ENCODE measurements at regions not wholly inside any gene's neighbourhood (a gene's known extent, or its start where the extent isn't known, plus 50 kb on each side); places are given as distances from the start of the nearest gene placed in this dataset.

DNA sequence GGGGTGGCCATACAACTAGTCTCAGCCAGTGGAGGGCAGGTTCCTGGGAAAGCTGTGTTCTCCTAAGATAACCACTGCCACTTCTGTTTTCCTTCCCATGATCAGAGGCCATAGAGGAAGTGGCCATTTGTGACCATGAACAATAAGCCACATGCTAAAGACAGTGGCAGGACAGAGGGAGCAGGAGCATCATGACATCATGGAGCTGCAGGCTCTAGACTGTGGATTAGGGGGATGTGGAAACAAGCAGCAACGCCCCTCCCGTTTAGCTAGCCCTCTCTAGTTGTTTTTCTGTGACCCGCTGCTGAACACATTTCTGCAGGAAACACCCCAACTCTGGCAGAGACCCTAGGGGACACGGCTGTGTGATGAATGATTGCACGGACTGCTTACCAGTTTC is 195.0 kb upstream of the NECTIN1 start:
- H3K9me3 ChIP-seq, result no peaks in the 10 kb centered on the region
- no peak for DNase-seq (ENCODE audit: low spot score)
- no peaks in the 10 kb centered on the region for H3K36me3 ChIP-seq
- peaks cover 4% of the 10 kb centered on the region for H3K27me3 ChIP-seq (replicated peaks; ENCODE audit: insufficient read depth)
- 86% methylated on average over 5 of the region's 5 CpGs for WGBS
- H3K4me1 ChIP-seq (replicated peaks), result no peaks in the 10 kb centered on the region
- H3K4me3 ChIP-seq, result no peak overlapping the region
- no peak overlapping the region for H3K27ac ChIP-seq
- intact Hi-C loops (cut with DNase I), result no loop called here
- no peak for TF ChIP-seq POLR2A (IDR thresholded peaks at IDR 0.05)
- TF ChIP-seq, protein P1, sequence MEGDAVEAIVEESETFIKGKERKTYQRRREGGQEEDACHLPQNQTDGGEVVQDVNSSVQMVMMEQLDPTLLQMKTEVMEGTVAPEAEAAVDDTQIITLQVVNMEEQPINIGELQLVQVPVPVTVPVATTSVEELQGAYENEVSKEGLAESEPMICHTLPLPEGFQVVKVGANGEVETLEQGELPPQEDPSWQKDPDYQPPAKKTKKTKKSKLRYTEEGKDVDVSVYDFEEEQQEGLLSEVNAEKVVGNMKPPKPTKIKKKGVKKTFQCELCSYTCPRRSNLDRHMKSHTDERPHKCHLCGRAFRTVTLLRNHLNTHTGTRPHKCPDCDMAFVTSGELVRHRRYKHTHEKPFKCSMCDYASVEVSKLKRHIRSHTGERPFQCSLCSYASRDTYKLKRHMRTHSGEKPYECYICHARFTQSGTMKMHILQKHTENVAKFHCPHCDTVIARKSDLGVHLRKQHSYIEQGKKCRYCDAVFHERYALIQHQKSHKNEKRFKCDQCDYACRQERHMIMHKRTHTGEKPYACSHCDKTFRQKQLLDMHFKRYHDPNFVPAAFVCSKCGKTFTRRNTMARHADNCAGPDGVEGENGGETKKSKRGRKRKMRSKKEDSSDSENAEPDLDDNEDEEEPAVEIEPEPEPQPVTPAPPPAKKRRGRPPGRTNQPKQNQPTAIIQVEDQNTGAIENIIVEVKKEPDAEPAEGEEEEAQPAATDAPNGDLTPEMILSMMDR (IDR thresholded peaks at IDR 0.05), result no peak
- TF ChIP-seq POLR2AphosphoS5 (IDR thresholded peaks at IDR 0.05), result no peak

DNA sequence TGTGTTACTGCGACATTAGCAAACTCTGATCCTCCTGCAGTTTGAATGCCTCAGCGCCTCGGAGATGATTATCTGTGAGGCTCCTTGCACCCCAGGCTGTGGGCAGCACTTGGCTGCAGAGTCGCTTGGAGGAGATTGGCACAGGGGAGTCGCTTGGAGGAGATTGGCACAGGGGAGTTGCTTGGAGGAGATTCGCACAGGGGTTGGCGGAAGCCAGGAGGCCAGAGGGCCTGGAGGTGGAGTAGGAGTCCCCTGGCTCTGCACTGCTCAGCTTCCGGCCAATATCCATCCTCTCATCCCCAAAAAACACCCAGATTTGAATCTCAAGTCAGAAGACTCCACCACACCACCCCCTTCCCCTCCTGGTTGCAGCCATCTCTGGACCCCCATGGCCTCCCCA is 192.6 kb upstream of the NECTIN1 start:
- Histone ChIP-seq H3K36me3 (no peaks in the 10 kb centered on the region), H3K4me1 (replicated peaks) (no peaks in the 10 kb centered on the region), H3K27ac (no peak overlapping the region), H3K9me3 (no peaks in the 10 kb centered on the region), H3K27me3 (replicated peaks; ENCODE audit: insufficient read depth) (peaks cover 4% of the 10 kb centered on the region), H3K4me3 (no peak overlapping the region)
- TF ChIP-seq POLR2AphosphoS5 (IDR thresholded peaks at IDR 0.05) (no peak), POLR2A (IDR thresholded peaks at IDR 0.05) (no peak)
- TF ChIP-seq, protein P1 (IDR thresholded peaks at IDR 0.05), result no peak
- no peak for DNase-seq (ENCODE audit: low spot score)
- WGBS, result 87% methylated on average over 8 of the region's 8 CpGs
- intact Hi-C loops (cut with DNase I), result no loop called here

DNA sequence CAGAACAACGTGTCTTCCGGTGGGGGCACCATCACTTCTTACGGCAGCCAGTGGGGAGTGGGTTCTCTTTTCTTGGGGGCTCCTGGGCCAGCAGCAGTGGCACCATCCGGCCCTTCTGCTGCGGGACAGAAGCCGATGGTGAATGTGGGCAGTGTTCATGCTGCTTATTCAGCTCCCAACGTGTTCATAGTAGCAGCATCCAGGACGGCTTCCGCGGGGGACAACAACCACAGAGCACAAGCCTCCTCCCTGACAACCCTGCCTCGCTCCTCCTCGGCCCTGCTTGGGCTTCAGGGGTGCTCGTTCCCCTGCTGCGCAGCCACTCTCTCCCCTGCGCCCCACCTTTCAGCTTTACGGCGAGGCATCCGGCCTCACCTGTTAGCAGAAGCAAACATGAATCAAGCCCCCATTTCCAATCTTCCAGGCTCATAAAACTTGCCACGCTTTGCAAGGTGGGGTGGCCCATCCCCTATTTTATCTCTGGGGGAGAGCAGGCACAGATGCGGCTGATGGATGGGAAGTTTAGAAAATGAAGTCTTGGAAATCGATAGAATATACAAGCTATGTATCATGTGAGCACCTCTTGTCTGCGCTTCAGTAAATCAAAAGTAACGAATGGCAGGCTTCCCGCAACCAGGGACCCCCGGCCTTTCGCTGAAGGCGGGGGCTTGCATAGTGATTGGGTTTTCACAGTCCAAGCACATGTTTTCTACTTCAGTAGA is 191.8 kb upstream of the NECTIN1 start:
- intact Hi-C loops (cut with DNase I), result no loop called here
- 84% methylated on average over 27 of the region's 27 CpGs for WGBS

GRCh38 chr11:119919656-119920055 is 190.7 kb upstream of the NECTIN1 start:
- intact Hi-C loops (cut with DNase I), result no loop called here
- Histone ChIP-seq H3K36me3 (no peaks in the 10 kb centered on the region), H3K4me1 (replicated peaks) (no peaks in the 10 kb centered on the region), H3K27me3 (replicated peaks; ENCODE audit: insufficient read depth) (peaks cover 4% of the 10 kb centered on the region), H3K9me3 (no peaks in the 10 kb centered on the region), H3K4me3 (no peak overlapping the region), H3K27ac (no peak overlapping the region)
- DNase-seq (ENCODE audit: low spot score), result no peak
- no peak for TF ChIP-seq POLR2AphosphoS5 (IDR thresholded peaks at IDR 0.05)
- no peak for TF ChIP-seq POLR2A (IDR thresholded peaks at IDR 0.05)
- TF ChIP-seq, protein P1 (IDR thresholded peaks at IDR 0.05), result no peak
- 67% methylated on average over 6 of the region's 6 CpGs for WGBS

More for the DNA sequence above, 191.8 kb upstream of the NECTIN1 start:
- Histone ChIP-seq H3K27me3 (replicated peaks; ENCODE audit: insufficient read depth) (peaks cover 4% of the 10 kb centered on the region), H3K4me1 (replicated peaks) (no peaks in the 10 kb centered on the region), H3K36me3 (no peaks in the 10 kb centered on the region), H3K4me3 (no peak overlapping the region), H3K9me3 (no peaks in the 10 kb centered on the region), H3K27ac (no peak overlapping the region)
- TF ChIP-seq POLR2A (IDR thresholded peaks at IDR 0.05) (no peak), POLR2AphosphoS5 (IDR thresholded peaks at IDR 0.05) (no peak)
- TF ChIP-seq, protein P1 (IDR thresholded peaks at IDR 0.05), result no peak
- DNase-seq (ENCODE audit: low spot score), result no peak

DNA sequence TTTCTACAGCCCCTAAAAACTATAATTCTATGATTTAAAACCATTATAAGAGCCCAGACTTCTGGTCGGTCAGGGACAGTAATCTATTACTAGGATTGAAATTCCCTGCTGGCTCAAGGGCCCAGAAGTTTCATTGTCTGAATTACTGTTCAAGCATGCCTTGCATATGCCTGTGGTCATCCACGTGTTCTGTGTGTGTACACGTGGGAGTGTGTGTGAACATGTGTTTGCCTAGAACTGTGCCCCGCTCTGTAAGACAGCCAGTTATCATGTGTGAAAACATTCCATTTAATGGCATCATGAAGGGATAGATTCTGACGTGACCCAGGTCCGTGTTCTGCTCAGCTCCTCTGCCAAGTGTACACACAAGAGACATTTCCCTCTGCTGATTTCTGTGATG is 189.3 kb upstream of the NECTIN1 start:
- no peaks in the 10 kb centered on the region for H3K4me1 ChIP-seq (replicated peaks)

More for the DNA sequence above, 189.3 kb upstream of the NECTIN1 start:
- H3K36me3 ChIP-seq, result no peaks in the 10 kb centered on the region
- H3K27ac ChIP-seq, result no peak overlapping the region
- no peak overlapping the region for H3K4me3 ChIP-seq
- TF ChIP-seq, protein P1 (IDR thresholded peaks at IDR 0.05), result no peak
- TF ChIP-seq POLR2A (IDR thresholded peaks at IDR 0.05), result no peak
- no peak for TF ChIP-seq POLR2AphosphoS5 (IDR thresholded peaks at IDR 0.05)
- H3K9me3 ChIP-seq, result no peaks in the 10 kb centered on the region
- H3K27me3 ChIP-seq (replicated peaks; ENCODE audit: insufficient read depth), result peaks cover 4% of the 10 kb centered on the region
- DNase-seq (ENCODE audit: low spot score), result no peak
- 58% methylated on average over 6 of the region's 6 CpGs for WGBS
- intact Hi-C loops (cut with DNase I), result no loop called here

All from prostate gland (tissue), 2 donors.